ENCODE measurements at regions not wholly inside any gene's neighbourhood (a gene's known extent, or its start where the extent isn't known, plus 50 kb on each side); places are given as distances from the start of the nearest gene placed in this dataset.

GRCh38 chr10:106179430-106179829 lies 985.1 kb downstream of the SORCS1 start:
- H3K9ac ChIP-seq (ENCODE audit: low read length): no peak overlapping the region
- H3K4me1 ChIP-seq (ENCODE audit: control insufficient read depth in 2 of 2, insufficient read depth in 2 of 2, low read length in 2 of 2): no peaks in the 10 kb centered on the region
- CTCF ChIA-PET: no interaction called here
- no peak overlapping the region for H2AFZ ChIP-seq (ENCODE audit: insufficient read depth, low read depth, low read length, poor library complexity, severe bottlenecking)
- H3K4me1 Mint-ChIP-seq: no peaks in the 10 kb centered on the region
- no peak overlapping the region for H3K4me3 Mint-ChIP-seq
- no peak overlapping the region for H3K27ac ChIP-seq (ENCODE audit: low read length in 2 of 2)
- no peaks in the 10 kb centered on the region for H3K27me3 Mint-ChIP-seq
- H3K9me3 ChIP-seq (ENCODE audit: control extremely low read depth in 1 of 3, control insufficient read depth in 2 of 3, insufficient read depth in 1 of 3, low read length in 2 of 3): no peaks in the 10 kb centered on the region
- POLR2A ChIA-PET: no interaction called here
- H3K79me2 ChIP-seq (ENCODE audit: control insufficient read depth, insufficient read depth, low read length): no peaks in the 10 kb centered on the region
- TF ChIP-seq CTCF (IDR thresholded peaks at IDR 0.05) (no peak), EZH2 (IDR thresholded peaks at IDR 0.05; ENCODE audit: borderline replicate concordance, insufficient read depth, low read depth, low read length, poor library complexity, severe bottlenecking) (no peak)
- H3K27ac Mint-ChIP-seq: no peak overlapping the region
- ATAC-seq (ENCODE audit: low read depth): no peak
- H3K9me3 Mint-ChIP-seq (ENCODE audit: insufficient read depth): peaks cover 2% of the 10 kb centered on the region
- no peak for DNase-seq
- no peak overlapping the region for H3K4me2 ChIP-seq (replicated peaks; ENCODE audit: low read depth, low read length, poor library complexity, severe bottlenecking)
- no peaks in the 10 kb centered on the region for H3K27me3 ChIP-seq (replicated peaks in 1 of 4; ENCODE audit: control extremely low read depth in 1 of 4, control insufficient read depth in 3 of 4, insufficient read depth in 4 of 4, low read length in 3 of 4)
- H3K4me3 ChIP-seq (ENCODE audit: control extremely low read depth in 1 of 5, extremely low read depth in 1 of 5, insufficient read depth in 1 of 5, low read depth in 2 of 5, low read length in 4 of 5): no peak overlapping the region
- H4K20me1 ChIP-seq (ENCODE audit: control insufficient read depth, insufficient read depth, low read length, poor library complexity, severe bottlenecking): no peaks in the 10 kb centered on the region
- intact Hi-C loops (cut with micrococcal nuclease): no loop called here
- H3K36me3 ChIP-seq (replicated peaks in 1 of 2; ENCODE audit: control extremely low read depth in 1 of 2, control insufficient read depth in 1 of 2, extremely low read depth in 1 of 2, insufficient read depth in 2 of 2, low read length in 1 of 2): no peaks in the 10 kb centered on the region

GRCh38 chr10:106175760-106176377 lies 988.6 kb downstream of the SORCS1 start:
- H3K4me1 Mint-ChIP-seq: no peaks in the 10 kb centered on the region
- WGBS (ENCODE audit: insufficient coverage): no CpG with 5 or more reads among the region's 5 CpGs

More at GRCh38 chr10:106175760-106176377, 988.6 kb downstream of the SORCS1 start:
- POLR2A ChIA-PET: no interaction called here
- ATAC-seq (ENCODE audit: low read depth) (no peak), DNase-seq (no peak)
- no peaks in the 10 kb centered on the region for H3K36me3 ChIP-seq (replicated peaks in 1 of 2; ENCODE audit: control extremely low read depth in 1 of 2, control insufficient read depth in 1 of 2, extremely low read depth in 1 of 2, insufficient read depth in 2 of 2, low read length in 1 of 2)
- TF ChIP-seq CTCF (IDR thresholded peaks at IDR 0.05) (no peak), EZH2 (IDR thresholded peaks at IDR 0.05; ENCODE audit: borderline replicate concordance, insufficient read depth, low read depth, low read length, poor library complexity, severe bottlenecking) (no peak)
- Mint-ChIP-seq H3K9me3 (ENCODE audit: insufficient read depth) (peaks cover 2% of the 10 kb centered on the region), H3K27me3 (no peaks in the 10 kb centered on the region), H3K4me3 (no peak overlapping the region), H3K27ac (no peak overlapping the region)
- H3K79me2 ChIP-seq (ENCODE audit: control insufficient read depth, insufficient read depth, low read length): no peaks in the 10 kb centered on the region
- no peak overlapping the region for H3K4me3 ChIP-seq (ENCODE audit: control extremely low read depth in 1 of 5, extremely low read depth in 1 of 5, insufficient read depth in 1 of 5, low read depth in 2 of 5, low read length in 4 of 5)
- no peak overlapping the region for H3K27ac ChIP-seq (ENCODE audit: low read length in 2 of 2)
- no peaks in the 10 kb centered on the region for H3K27me3 ChIP-seq (replicated peaks in 1 of 4; ENCODE audit: control extremely low read depth in 1 of 4, control insufficient read depth in 3 of 4, insufficient read depth in 4 of 4, low read length in 3 of 4)
- no peaks in the 10 kb centered on the region for H4K20me1 ChIP-seq (ENCODE audit: control insufficient read depth, insufficient read depth, low read length, poor library complexity, severe bottlenecking)
- H2AFZ ChIP-seq (ENCODE audit: insufficient read depth, low read depth, low read length, poor library complexity, severe bottlenecking): no peak overlapping the region
- no peak overlapping the region for H3K4me2 ChIP-seq (replicated peaks; ENCODE audit: low read depth, low read length, poor library complexity, severe bottlenecking)
- intact Hi-C loops (cut with micrococcal nuclease): no loop called here
- H3K9ac ChIP-seq (ENCODE audit: low read length): no peak overlapping the region
- H3K4me1 ChIP-seq (ENCODE audit: control insufficient read depth in 2 of 2, insufficient read depth in 2 of 2, low read length in 2 of 2): no peaks in the 10 kb centered on the region
- H3K9me3 ChIP-seq (ENCODE audit: control extremely low read depth in 1 of 3, control insufficient read depth in 2 of 3, insufficient read depth in 1 of 3, low read length in 2 of 3): no peaks in the 10 kb centered on the region
- CTCF ChIA-PET: no interaction called here

Measured in B cell (primary cell).